ENCODE measurements at regions not wholly inside any gene's neighbourhood (a gene's known extent, or its start where the extent isn't known, plus 50 kb on each side); places are given as distances from the start of the nearest gene placed in this dataset.

- TF ChIP-seq CTCF (IDR thresholded peaks at IDR 0.05 in 2 of 3, conservative IDR thresholded peaks at IDR 0.05 in 1 of 3; ENCODE audit: control insufficient read depth in 2 of 3, extremely low read depth in 1 of 3, insufficient read depth in 1 of 3, low read depth in 3 of 3, low read length in 3 of 3): no peak
- no peak for TF ChIP-seq SREBF2 (IDR thresholded peaks at IDR 0.05; ENCODE audit: low read length)
- TF ChIP-seq SIN3A (IDR thresholded peaks at IDR 0.05; ENCODE audit: low read depth, low read length): no peak
- TF ChIP-seq SP1 (IDR thresholded peaks at IDR 0.05; ENCODE audit: low read depth, low read length): no peak
- no peak for TF ChIP-seq HDGF (IDR thresholded peaks at IDR 0.05)
- TF ChIP-seq TCF12 (IDR thresholded peaks at IDR 0.05; ENCODE audit: low read depth, low read length): no peak
- TF ChIP-seq SPI1 (IDR thresholded peaks at IDR 0.05; ENCODE audit: borderline replicate concordance, insufficient read depth, low read depth, low read length): no peak
- TF ChIP-seq, protein P1, sequence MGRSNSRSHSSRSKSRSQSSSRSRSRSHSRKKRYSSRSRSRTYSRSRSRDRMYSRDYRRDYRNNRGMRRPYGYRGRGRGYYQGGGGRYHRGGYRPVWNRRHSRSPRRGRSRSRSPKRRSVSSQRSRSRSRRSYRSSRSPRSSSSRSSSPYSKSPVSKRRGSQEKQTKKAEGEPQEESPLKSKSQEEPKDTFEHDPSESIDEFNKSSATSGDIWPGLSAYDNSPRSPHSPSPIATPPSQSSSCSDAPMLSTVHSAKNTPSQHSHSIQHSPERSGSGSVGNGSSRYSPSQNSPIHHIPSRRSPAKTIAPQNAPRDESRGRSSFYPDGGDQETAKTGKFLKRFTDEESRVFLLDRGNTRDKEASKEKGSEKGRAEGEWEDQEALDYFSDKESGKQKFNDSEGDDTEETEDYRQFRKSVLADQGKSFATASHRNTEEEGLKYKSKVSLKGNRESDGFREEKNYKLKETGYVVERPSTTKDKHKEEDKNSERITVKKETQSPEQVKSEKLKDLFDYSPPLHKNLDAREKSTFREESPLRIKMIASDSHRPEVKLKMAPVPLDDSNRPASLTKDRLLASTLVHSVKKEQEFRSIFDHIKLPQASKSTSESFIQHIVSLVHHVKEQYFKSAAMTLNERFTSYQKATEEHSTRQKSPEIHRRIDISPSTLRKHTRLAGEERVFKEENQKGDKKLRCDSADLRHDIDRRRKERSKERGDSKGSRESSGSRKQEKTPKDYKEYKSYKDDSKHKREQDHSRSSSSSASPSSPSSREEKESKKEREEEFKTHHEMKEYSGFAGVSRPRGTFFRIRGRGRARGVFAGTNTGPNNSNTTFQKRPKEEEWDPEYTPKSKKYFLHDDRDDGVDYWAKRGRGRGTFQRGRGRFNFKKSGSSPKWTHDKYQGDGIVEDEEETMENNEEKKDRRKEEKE (IDR thresholded peaks at IDR 0.05): no peak
- no peak for TF ChIP-seq ZNF274 (IDR thresholded peaks at IDR 0.05; ENCODE audit: insufficient read depth, insufficient read length)
- no peak for TF ChIP-seq ZNF592 (IDR thresholded peaks at IDR 0.05)
- TF ChIP-seq RCOR1 (conservative IDR thresholded peaks at IDR 0.05; ENCODE audit: low read depth, low read length): no peak
Observed at GRCh38 chr14:30402846-30403245, 156.1 kb upstream of the G2E3 start.

All from GM12878 (cell line).